ENCODE measurements at regions not wholly inside any gene's neighbourhood (a gene's known extent, or its start where the extent isn't known, plus 50 kb on each side); places are given as distances from the start of the nearest gene placed in this dataset.

DNA sequence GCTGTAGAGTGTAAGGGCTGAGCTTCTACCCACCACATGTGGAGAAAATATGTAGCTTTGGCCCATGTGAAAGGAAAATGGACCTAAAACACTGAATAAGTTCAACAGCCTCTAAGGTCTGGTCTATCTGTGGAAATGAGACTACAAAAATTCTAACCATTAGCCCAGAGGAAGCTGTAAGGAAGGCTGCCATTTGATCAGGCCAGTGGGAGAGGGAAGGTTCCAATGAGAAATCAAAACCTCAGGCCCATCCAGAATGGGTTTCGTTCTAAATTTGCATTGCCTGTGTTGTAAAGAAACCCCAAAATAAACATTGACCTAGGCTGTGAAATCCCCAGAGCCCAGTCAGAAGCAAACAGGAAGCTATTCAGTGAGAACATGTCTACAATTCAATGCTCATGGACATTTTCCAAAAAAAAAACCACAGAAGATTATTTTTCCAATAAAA, 320.4 kb upstream of the SLC7A11 start:
- H2AFZ ChIP-seq (ENCODE audit: low read depth, low read length), result peak overlapping the region; percentile 54
- peak overlapping the region; percentile 47 for H3K9ac ChIP-seq (replicated peaks; ENCODE audit: extremely low read depth, insufficient read depth, low read length)
- H3K4me1 ChIP-seq (ENCODE audit: control insufficient read depth, extremely low read depth, insufficient read depth, low read length), result peaks cover 11% of the 10 kb centered on the region
- FAIRE-seq (peak; percentile 67), DNase-seq (ENCODE audit: low read depth, low spot score) (peak; percentile 72)
- intact Hi-C loops (cut with micrococcal nuclease), result no loop called here
- H4K20me1 ChIP-seq (replicated peaks; ENCODE audit: control insufficient read depth, extremely low read depth, insufficient read depth, low read length), result no peaks in the 10 kb centered on the region
- H3K9me3 ChIP-seq (replicated peaks; ENCODE audit: control insufficient read depth, insufficient read depth, low read length), result no peaks in the 10 kb centered on the region
- no TSS peak for BruUV-seq (replicated peaks)
- no peaks in the 10 kb centered on the region for H3K9me1 ChIP-seq (replicated peaks; ENCODE audit: control insufficient read depth, extremely low read depth, insufficient read depth, low read length)
- TF ChIP-seq POLR2A (IDR thresholded peaks at IDR 0.05; ENCODE audit: low read depth, low read length) (no peak), FOS (IDR thresholded peaks at IDR 0.05; ENCODE audit: borderline replicate concordance, insufficient read depth, low read length) (no peak), EZH2 (IDR thresholded peaks at IDR 0.05; ENCODE audit: borderline replicate concordance, low read depth, low read length, severe bottlenecking) (no peak), MYC (IDR thresholded peaks at IDR 0.05; ENCODE audit: low read depth, low read length) (no peak), GATA2 (IDR thresholded peaks at IDR 0.05; ENCODE audit: insufficient read depth, insufficient read length, low read depth, low read length) (no peak), POLR2AphosphoS5 (IDR thresholded peaks at IDR 0.05; ENCODE audit: insufficient read depth, low read depth, low read length) (no peak), JUN (IDR thresholded peaks at IDR 0.05; ENCODE audit: borderline replicate concordance, insufficient read depth, insufficient read length, low read depth) (no peak)
- TF ChIP-seq, protein P1, sequence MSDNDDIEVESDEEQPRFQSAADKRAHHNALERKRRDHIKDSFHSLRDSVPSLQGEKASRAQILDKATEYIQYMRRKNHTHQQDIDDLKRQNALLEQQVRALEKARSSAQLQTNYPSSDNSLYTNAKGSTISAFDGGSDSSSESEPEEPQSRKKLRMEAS (IDR thresholded peaks at IDR 0.05; ENCODE audit: insufficient read depth, insufficient read length), result no peak
- TF ChIP-seq, protein P2, sequence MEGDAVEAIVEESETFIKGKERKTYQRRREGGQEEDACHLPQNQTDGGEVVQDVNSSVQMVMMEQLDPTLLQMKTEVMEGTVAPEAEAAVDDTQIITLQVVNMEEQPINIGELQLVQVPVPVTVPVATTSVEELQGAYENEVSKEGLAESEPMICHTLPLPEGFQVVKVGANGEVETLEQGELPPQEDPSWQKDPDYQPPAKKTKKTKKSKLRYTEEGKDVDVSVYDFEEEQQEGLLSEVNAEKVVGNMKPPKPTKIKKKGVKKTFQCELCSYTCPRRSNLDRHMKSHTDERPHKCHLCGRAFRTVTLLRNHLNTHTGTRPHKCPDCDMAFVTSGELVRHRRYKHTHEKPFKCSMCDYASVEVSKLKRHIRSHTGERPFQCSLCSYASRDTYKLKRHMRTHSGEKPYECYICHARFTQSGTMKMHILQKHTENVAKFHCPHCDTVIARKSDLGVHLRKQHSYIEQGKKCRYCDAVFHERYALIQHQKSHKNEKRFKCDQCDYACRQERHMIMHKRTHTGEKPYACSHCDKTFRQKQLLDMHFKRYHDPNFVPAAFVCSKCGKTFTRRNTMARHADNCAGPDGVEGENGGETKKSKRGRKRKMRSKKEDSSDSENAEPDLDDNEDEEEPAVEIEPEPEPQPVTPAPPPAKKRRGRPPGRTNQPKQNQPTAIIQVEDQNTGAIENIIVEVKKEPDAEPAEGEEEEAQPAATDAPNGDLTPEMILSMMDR (IDR thresholded peaks at IDR 0.05; ENCODE audit: extremely low read depth in 1 of 2, insufficient read depth in 1 of 2, low read depth in 1 of 2, low read length in 2 of 2), result no peak
- ChIA-PET POLR2A (no interaction called here), CTCF (interaction anchor here (1.1 to 1.3 kb wide), 2 partner anchors 16 to 309 kb away, joined by 6 read pairs; no protein-coding TSS in a partner anchor)
- no peaks in the 10 kb centered on the region for H3K36me3 ChIP-seq (ENCODE audit: control insufficient read depth in 2 of 2, extremely low read depth in 1 of 2, insufficient read depth in 2 of 2, low read length in 2 of 2)
- no peaks in the 10 kb centered on the region for H3K27me3 ChIP-seq (ENCODE audit: control insufficient read depth in 2 of 2, insufficient read depth in 2 of 2, low read length in 2 of 2)
- no peaks in the 10 kb centered on the region for H3K79me2 ChIP-seq (ENCODE audit: control insufficient read depth, insufficient read depth, low read length)
- peak overlapping the region; percentile 42 for H3K4me2 ChIP-seq (ENCODE audit: insufficient read depth, low read length)
- H3K27ac ChIP-seq (ENCODE audit: insufficient read depth, low read depth, low read length), result peak overlapping the region; percentile 93
- no peak overlapping the region for H3K4me3 ChIP-seq (replicated peaks in 1 of 3; ENCODE audit: insufficient read depth in 1 of 3, low read depth in 1 of 3, low read length in 3 of 3)
- dilution Hi-C loops (cut with MboI; ENCODE audit: extremely low pct_ligation_motif_present, low sequenced_read_pairs), result no loop called here
